DMS 273 (cell line): ENCODE measurements at regions not wholly inside any gene's neighbourhood (a gene's known extent, or its start where the extent isn't known, plus 50 kb on each side); places are given as distances from the start of the nearest gene placed in this dataset.
"Not testable (repeated sequence)": the region's sequence is repeated elsewhere in the genome, so short reads cannot be mapped to it uniquely, and the experiment has no call there.

Experiments used
- DNase-seq: peaks from one replicate; lab custom pipeline; 2025; ENCODE audit not compliant: unreplicated experiment; lab: John Stamatoyannopoulos, UW

- not testable (repeated sequence) for DNase-seq
Observed at GRCh38 chr1:30517241-30517640, 206.1 kb downstream of the MATN1 start.

DNA sequence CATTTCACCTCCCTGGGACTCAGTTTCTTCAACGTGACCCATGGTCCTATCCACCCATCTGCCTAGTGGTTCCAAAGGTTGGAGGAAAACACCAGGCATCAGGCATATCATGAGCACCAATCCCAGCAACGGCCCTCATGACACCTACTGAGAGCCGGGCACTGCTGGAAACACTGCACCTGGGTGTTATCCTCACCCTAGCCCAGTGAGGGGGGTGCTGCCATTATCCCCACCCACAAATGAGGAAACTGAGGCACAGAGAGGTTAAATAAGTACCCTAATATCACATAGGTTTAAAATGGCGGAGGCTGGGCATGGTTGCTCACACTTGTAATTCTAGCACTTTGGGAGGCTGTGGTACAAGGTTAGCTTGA lies 206.9 kb downstream of the MATN1 start:
- DNase-seq = no peak

- no peak for DNase-seq
Observed at GRCh38 chr1:30515755-30516484, 207.5 kb downstream of the MATN1 start.

- DNase-seq = no peak
Observed at GRCh38 chr1:30514945-30515344, 208.4 kb downstream of the MATN1 start.

DNA sequence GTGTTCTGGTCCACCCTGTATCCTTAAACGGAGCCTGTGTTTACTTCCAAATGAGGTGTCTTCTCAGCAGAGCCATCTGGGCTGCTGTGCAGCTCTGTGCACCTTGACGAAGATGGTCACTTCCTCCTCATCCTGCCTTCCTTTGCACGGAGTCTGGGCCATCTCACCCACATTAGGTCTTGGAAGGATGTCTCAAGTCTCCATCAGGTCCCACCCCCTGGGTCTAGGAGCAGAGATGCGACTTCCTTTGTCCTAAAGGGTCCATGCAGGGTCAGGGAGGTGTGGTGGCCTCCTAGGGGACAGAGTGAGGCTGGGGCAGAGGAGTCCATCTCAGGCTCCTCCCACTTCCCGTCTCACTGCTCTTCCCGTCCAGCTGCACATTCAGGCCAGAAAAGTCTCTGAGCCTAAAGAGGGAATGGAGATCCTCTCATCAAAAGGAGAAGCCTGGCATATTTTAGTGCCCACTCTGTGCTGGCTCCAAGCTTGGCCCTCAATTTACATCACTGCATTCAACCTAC lies 209.2 kb downstream of the MATN1 start:
- DNase-seq = no peak

DNA sequence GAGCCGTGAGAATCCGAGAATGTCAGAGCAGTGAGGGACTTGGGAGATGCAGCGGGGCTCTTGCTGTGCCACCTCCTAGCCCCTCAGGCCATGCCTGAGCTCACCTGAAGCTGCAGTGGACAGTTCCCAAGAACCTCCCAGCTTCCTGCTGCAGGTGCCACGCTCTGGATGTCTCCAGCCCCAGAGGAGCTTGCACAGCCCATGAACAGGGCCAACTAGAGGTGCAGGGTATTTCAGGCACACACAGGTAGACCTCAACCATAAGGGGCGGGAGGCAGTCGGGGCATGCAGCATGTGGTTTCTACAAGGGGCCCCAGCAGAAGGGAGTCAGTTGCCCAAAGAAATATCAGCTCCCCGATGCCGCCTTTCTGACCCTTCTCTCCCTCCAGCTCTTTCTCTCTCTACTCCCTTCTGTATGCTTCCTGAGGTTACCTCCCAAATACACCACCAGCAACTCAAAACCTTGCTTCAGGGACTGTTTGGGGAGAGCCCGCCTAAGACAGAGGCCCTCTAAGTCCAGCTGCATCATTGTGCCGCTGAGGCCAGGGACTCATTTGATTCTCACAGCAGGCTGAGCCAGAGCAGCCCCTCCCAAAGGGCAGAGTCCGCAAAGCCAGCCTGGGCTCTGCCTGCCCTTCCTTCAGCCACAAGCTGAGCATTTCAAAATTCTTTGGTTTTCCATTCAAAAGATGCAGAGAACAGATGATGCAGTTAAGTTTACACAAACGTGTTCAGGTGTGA lies 209.8 kb downstream of the MATN1 start:
- DNase-seq = no peak

DNA sequence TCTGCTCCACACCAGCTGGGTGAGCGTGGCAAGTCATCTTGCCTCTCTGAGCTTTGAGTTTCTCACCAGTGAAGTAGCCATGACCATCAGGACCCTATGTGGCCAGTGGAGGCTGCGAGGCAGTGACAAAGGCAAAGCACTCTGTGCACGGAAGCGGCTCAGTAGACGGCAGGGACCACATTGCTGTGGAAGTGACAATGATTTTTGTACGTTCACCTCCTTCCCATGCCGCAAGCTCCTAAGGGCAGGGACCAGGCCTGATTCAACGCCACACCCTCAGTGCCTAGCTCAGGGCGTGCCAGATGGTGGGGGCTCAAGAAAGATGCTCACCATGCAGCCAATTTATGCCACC lies 210.5 kb downstream of the MATN1 start:
- no peak for DNase-seq

GRCh38 chr1:30511991-30512913 lies 211.1 kb downstream of the MATN1 start:
- DNase-seq = no peak

GRCh38 chr1:30511563-30511962 lies 211.8 kb downstream of the MATN1 start:
- no peak for DNase-seq

GRCh38 chr1:30511106-30511505 lies 212.3 kb downstream of the MATN1 start:
- DNase-seq = no peak

- DNase-seq = no peak
Observed at GRCh38 chr1:30509670-30510069, 213.7 kb downstream of the MATN1 start.

- DNase-seq = no peak
Observed at GRCh38 chr1:30508611-30509010, 214.8 kb downstream of the MATN1 start.

DNA sequence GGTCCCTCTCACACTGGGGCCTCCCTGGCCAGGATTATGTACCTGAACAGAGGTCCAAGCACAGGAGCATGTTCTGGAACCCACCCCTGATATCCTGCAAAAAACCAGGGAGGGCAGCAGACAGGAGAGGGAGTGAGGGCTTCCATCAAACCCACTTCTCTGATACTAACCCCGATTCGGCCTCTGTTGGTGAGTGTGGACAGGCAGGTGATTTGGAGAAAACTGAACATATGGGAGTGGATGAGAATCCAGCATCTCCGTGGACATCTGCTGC lies 215.3 kb downstream of the MATN1 start:
- no peak for DNase-seq

DNA sequence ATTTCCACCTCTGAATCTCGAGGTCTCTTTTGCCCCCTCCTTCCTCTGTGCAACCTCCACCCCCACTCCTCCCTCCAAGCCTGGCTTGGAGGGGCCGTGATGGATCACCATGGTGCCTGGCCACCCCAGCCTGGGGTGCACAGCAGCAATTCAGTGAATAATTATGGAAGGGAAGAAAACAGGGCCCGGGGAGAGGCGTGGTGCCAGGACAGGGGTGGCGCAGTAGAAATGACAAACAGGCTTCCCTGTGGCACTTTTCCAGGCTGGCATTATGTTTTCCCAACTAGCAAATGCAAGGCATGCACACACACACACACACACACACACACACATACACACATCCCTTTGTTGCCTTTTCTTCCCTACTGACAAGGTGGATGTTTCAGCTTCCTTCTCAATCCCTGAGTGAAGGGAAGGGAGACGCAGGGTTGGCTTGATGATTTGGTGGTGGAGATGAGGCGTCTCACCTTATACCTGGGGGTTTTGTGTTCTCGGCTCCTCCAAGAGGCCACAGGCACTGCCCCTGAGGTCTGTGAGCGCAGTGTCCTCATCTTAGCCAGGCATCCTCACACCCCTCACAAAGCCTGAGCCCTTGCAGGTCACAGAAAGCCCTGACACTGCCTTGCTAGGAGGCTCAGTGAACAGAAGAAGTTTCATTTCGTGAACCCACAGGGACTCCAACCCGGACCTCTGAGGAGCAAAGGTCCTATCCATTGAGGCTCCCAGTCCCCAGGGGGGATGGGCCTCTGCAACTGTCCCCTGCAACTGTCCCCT lies 215.8 kb downstream of the MATN1 start:
- no peak for DNase-seq

DNA sequence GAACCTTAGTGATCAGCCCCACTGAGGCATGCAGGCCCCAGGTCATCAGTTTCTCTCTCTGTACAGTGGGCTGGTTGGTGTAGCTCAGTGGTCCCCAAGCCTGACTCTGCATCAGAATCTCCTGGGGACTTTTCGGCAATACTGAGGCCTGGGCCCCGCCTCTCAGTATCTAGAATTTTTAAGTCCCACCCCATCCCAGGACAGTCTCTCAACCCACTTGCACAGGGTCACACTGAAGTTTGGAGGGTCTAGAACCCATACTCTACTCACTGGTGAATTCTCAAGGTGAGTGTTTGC lies 216.4 kb downstream of the MATN1 start:
- DNase-seq = no peak

DNA sequence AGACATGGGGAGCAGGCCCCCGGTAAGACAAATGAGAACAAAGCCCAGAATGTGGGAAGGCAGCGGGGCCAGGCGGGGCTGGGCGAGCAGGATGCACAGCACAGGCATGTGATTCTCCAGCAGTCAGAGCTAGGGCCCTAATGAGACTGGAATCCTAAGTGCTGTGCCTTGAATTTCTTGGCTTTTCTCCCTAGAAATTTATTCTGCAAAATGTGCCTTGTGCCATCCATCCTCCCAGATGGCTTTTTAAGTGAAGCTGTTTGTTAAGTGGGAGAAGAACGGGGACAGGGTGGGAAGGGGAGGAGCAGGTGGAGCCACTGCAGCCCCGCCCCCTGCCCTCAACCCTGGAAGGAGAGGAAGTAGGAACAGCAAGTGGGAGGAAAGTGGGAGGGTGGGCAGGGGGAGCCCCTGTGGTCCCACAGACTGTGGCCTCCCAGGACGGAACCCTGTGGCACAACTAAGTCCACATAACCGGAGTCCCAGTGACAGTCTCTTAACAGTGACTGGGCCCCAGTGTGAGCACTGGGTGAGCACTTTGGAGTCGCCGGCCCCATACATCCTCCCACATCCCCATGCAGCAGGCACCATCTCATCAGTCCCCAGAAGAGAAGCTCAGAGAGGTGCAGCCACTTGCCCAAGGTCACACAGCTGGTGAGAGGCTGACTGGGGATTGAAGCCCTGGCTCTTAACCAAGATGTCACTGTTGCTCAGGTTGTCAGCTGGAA lies 216.9 kb downstream of the MATN1 start:
- no peak for DNase-seq

GRCh38 chr1:30505853-30506252 lies 217.5 kb downstream of the MATN1 start:
- DNase-seq = no peak

- no peak for DNase-seq
Observed at GRCh38 chr1:30492451-30492850, 230.9 kb downstream of the MATN1 start.

DNA sequence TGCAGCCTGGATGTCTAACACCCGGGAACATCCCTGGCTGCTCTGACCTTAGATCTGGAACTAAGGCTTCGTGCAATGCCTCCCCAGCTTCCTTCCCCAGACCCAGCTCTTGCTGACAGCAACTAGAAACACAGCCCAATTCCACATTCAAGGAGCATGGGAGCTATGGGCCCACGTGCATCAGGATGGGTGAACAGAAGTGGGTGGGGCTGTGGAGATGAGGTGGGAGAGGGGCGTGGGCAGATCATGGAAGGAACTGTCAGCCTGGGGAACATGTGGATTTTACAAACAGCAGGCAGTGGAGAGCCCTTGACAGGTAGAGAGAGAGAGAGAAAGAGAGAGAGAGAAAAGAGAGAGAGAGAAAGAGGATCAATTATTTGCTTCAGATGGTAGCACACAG lies 231.6 kb downstream of the MATN1 start:
- no peak for DNase-seq

- no peak for DNase-seq
Observed at GRCh38 chr1:30490554-30491053, 232.8 kb downstream of the MATN1 start.
